IMR-90 (cell line): ENCODE measurements at regions not wholly inside any gene's neighbourhood (a gene's known extent, or its start where the extent isn't known, plus 50 kb on each side); places are given as distances from the start of the nearest gene placed in this dataset.

Experiments
- ATAC-seq: fragments of 200-7000 bp; cut with Tn5 transposase; 2 replicates; pipeline ENCODE4 v1.9.1; 2020; ENCODE audit warnings: low read depth, mild to moderate bottlenecking, moderate library complexity
- BruUV-seq: library from RNA; stranded (reverse); fragments of 400-500 nt; replicated peaks from 2 replicates; lab custom pipeline; 2021; lab: Mats Ljungman, UMichigan
- CTCF ChIA-PET: fragments of 300-600 bp; formaldehyde crosslinking; extraction: SDS; loops from one replicate; lab custom pipeline; 2021; ENCODE audit warnings: antibody characterized with exemption; lab: Yijun Ruan, JAX
- POLR2A ChIA-PET: fragments of 300-600 bp; sonication (Branson Sonifier 250); formaldehyde crosslinking; loops from one replicate; lab custom pipeline; 2022; ENCODE audit warnings: antibody characterized with exemption; ENCODE audit not compliant: unreplicated experiment; lab: Charles Lee
- DNase-seq: peaks from one replicate; pipeline ENCODE4 v3.0.0; 2013
- H2AFZ ChIP-seq: replicated peaks from 2 replicates; pipeline ENCODE3; 2013; ENCODE audit warnings: low read length, mild to moderate bottlenecking; ENCODE audit not compliant: poor library complexity
- H2AK5ac ChIP-seq: 2 replicates; pipeline ENCODE4 v1.6.1; 2013; ENCODE audit warnings: low read depth, low read length, inconsistent platforms
- H2AK9ac ChIP-seq: replicated peaks from 2 replicates; pipeline ENCODE3; 2013; ENCODE audit warnings: mild to moderate bottlenecking, low read depth, low read length, moderate library complexity; ENCODE audit not compliant: poor library complexity
- H2BK120ac ChIP-seq: 2 replicates; pipeline ENCODE4 v1.6.1; 2013; ENCODE audit warnings: low read depth, low read length, inconsistent platforms
- H2BK15ac ChIP-seq: 3 replicates; pipeline ENCODE4 v1.6.1; 2013; ENCODE audit warnings: low read depth, low read length, inconsistent platforms
- H2BK20ac ChIP-seq: 2 replicates; pipeline ENCODE4 v1.6.1; 2013; ENCODE audit warnings: low read depth, mild to moderate bottlenecking, inconsistent platforms, low read length, moderate library complexity
- H2BK5ac ChIP-seq: 2 replicates; pipeline ENCODE4 v1.6.1; 2013; ENCODE audit warnings: mild to moderate bottlenecking, low read depth, low read length, inconsistent platforms; ENCODE audit not compliant: poor library complexity, severe bottlenecking
- H3K14ac ChIP-seq: replicated peaks from 2 replicates; pipeline ENCODE4 v1.6.1; 2013; ENCODE audit warnings: low read depth, low read length, inconsistent platforms
- H3K18ac ChIP-seq: 2 replicates; pipeline ENCODE4 v1.6.1; 2013; ENCODE audit warnings: low read depth, low read length, control low read depth
- H3K23ac ChIP-seq: 2 replicates; pipeline ENCODE4 v1.6.1; 2013; ENCODE audit warnings: low read depth, low read length, inconsistent platforms
- H3K27ac ChIP-seq: 2 replicates; pipeline ENCODE4 v1.5.1; 2013; ENCODE audit warnings: mild to moderate bottlenecking, control low read depth, low read length; ENCODE audit not compliant: insufficient read depth
- H3K27me3 ChIP-seq: 2 replicates; pipeline ENCODE4 v1.6.1; 2013; ENCODE audit warnings: low read length; ENCODE audit not compliant: control insufficient read depth, insufficient read depth
- H3K36me3 ChIP-seq: 2 replicates; pipeline ENCODE4 v1.6.1; 2013; ENCODE audit warnings: low read length, mixed read lengths; ENCODE audit not compliant: control insufficient read depth, insufficient read depth
- H3K4ac ChIP-seq: 2 replicates; pipeline ENCODE4 v1.6.1; 2013; ENCODE audit warnings: low read depth, low read length, inconsistent platforms
- H3K4me1 ChIP-seq: 2 replicates; pipeline ENCODE4 v1.6.1; 2013; ENCODE audit warnings: low read length, mixed read lengths; ENCODE audit not compliant: control insufficient read depth, insufficient read depth
- H3K4me2 ChIP-seq: 2 replicates; pipeline ENCODE4 v1.6.1; 2013; ENCODE audit warnings: low read depth, mild to moderate bottlenecking, control low read depth, low read length, moderate library complexity
- H3K4me3 ChIP-seq: 2 replicates; pipeline ENCODE4 v1.5.1; 2013; ENCODE audit warnings: low read depth, mild to moderate bottlenecking, control low read depth, low read length, moderate library complexity; ENCODE audit not compliant: insufficient read depth
- H3K56ac ChIP-seq: 2 replicates; pipeline ENCODE4 v1.6.1; 2013; ENCODE audit warnings: low read length, inconsistent platforms; ENCODE audit not compliant: insufficient read depth; ENCODE audit errors: extremely low read depth
- H3K79me1 ChIP-seq, 2 experiments: 2 replicates each; pipeline ENCODE4 v1.6.1; 2013; ENCODE audit warnings: low read length in 2 of 2, inconsistent platforms in 1 of 2, low read depth in 1 of 2
- H3K9ac ChIP-seq: 2 replicates; pipeline ENCODE4 v1.6.1; 2013; ENCODE audit warnings: low read depth, low read length, control low read depth
- H3K9me1 ChIP-seq: 2 replicates; pipeline ENCODE4 v1.6.1; 2013; ENCODE audit warnings: low read length, inconsistent platforms; ENCODE audit not compliant: insufficient read depth
- H3K9me3 ChIP-seq: 2 replicates; pipeline ENCODE4 v1.6.1; 2013; ENCODE audit warnings: low read length; ENCODE audit not compliant: control insufficient read depth, insufficient read depth
- H4K20me1 ChIP-seq: 2 replicates; pipeline ENCODE4 v1.6.1; 2013; ENCODE audit warnings: low read length, inconsistent platforms; ENCODE audit not compliant: insufficient read depth
- H4K5ac ChIP-seq: 2 replicates; pipeline ENCODE4 v1.6.1; 2013; ENCODE audit warnings: mild to moderate bottlenecking, low read depth, low read length, control low read depth
- H4K8ac ChIP-seq, 2 experiments: 2 replicates each; pipeline ENCODE4 v1.6.1; 2013; ENCODE audit warnings: low read depth in 2 of 2, low read length in 2 of 2, control low read depth in 1 of 2, inconsistent platforms in 1 of 2
- H4K91ac ChIP-seq: 2 replicates; pipeline ENCODE4 v1.6.1; 2013; ENCODE audit warnings: low read depth, low read length, inconsistent platforms; ENCODE audit not compliant: insufficient read depth
- BHLHE40 ChIP-seq: fragments of 150-350 bp; IDR thresholded peaks from 2 replicates; pipeline ENCODE4 v1.6.1; 2016; ENCODE audit warnings: mild to moderate bottlenecking, low read depth, low read length
- CEBPB ChIP-seq: IDR thresholded peaks from 2 replicates; pipeline ENCODE4 v1.6.1; 2012; ENCODE audit warnings: low read depth, low read length, improper control_type of control experiment
- CHD1 ChIP-seq: IDR thresholded peaks from 2 replicates; pipeline ENCODE4 v1.6.1; 2012; ENCODE audit warnings: low read depth, low read length, improper control_type of control experiment
- CTCF ChIP-seq: conservative IDR thresholded peaks from 2 replicates; pipeline ENCODE4 v1.5.1; 2012; ENCODE audit warnings: mild to moderate bottlenecking, low read depth, low read length, improper control_type of control experiment
- ELK1 ChIP-seq: fragments of 150-350 bp; IDR thresholded peaks from 2 replicates; pipeline ENCODE4 v1.6.1; 2016; ENCODE audit warnings: low read depth, mild to moderate bottlenecking, low read length, moderate library complexity, borderline replicate concordance
- FOS ChIP-seq: fragments of 150-350 bp; IDR thresholded peaks from 2 replicates; pipeline ENCODE4 v1.6.1; 2016; ENCODE audit warnings: low read depth, low read length
- MAFK ChIP-seq: IDR thresholded peaks from 2 replicates; pipeline ENCODE4 v1.6.1; 2012; ENCODE audit warnings: low read depth, low read length, improper control_type of control experiment
- MAZ ChIP-seq: IDR thresholded peaks from 2 replicates; pipeline ENCODE4 v1.6.1; 2012; ENCODE audit warnings: low read depth, mild to moderate bottlenecking, low read length, improper control_type of control experiment, moderate library complexity, borderline replicate concordance
- MXI1 ChIP-seq: IDR thresholded peaks from 2 replicates; pipeline ENCODE4 v1.6.1; 2012; ENCODE audit warnings: low read depth, mild to moderate bottlenecking, low read length, moderate library complexity, borderline replicate concordance
- NFE2L2 ChIP-seq: fragments of 150-350 bp; IDR thresholded peaks from 2 replicates; pipeline ENCODE4 v1.6.1; 2016; ENCODE audit warnings: low read depth, mild to moderate bottlenecking, low read length
- POLR2A ChIP-seq: IDR thresholded peaks from 2 replicates; pipeline ENCODE4 v1.6.1; 2012; ENCODE audit warnings: mild to moderate bottlenecking, low read depth, low read length
- RAD21 ChIP-seq: IDR thresholded peaks from 2 replicates; pipeline ENCODE4 v1.6.1; 2012; ENCODE audit warnings: low read length, improper control_type of control experiment
- RCOR1 ChIP-seq: IDR thresholded peaks from 2 replicates; pipeline ENCODE4 v1.6.1; 2012; ENCODE audit warnings: mild to moderate bottlenecking, low read length, improper control_type of control experiment; ENCODE audit not compliant: insufficient replicate concordance
- RFX5 ChIP-seq: IDR thresholded peaks from 2 replicates; pipeline ENCODE4 v1.8.0; 2012; ENCODE audit warnings: low read depth, mild to moderate bottlenecking, low read length, moderate library complexity
- SMC3 ChIP-seq: fragments of 150-350 bp; IDR thresholded peaks from 2 replicates; pipeline ENCODE4 v1.6.1; 2016; ENCODE audit warnings: low read depth, mild to moderate bottlenecking, antibody characterized with exemption, low read length, moderate library complexity
- USF2 ChIP-seq: fragments of 150-350 bp; IDR thresholded peaks from 2 replicates; pipeline ENCODE4 v1.6.1; 2017; ENCODE audit warnings: mild to moderate bottlenecking, antibody characterized with exemption, low read length, low read depth
- WGBS, 2 experiments: methylation state at CpG; one replicate each; pipeline versions ENCODE4 v1.1.5 to v1.1.7; 2013; ENCODE audit warnings: missing lambda C conversion rate in 2 of 2; ENCODE audit not compliant: insufficient read length in 1 of 2; ENCODE audit errors: extremely low coverage in 2 of 2; 5-methylcytosine and 5-hydroxymethylcytosine counted together
- dilution Hi-C: fragments of 300-500 bp; cut with HindIII; formaldehyde crosslinking; loops from one replicate; pipeline ENCODE4 v1.14.3; 2018; ENCODE audit warnings: low sequenced_read_pairs; ENCODE audit not compliant: unreplicated experiment
- in situ Hi-C: fragments of 300-500 bp; cut with MboI; formaldehyde crosslinking; loops from 3 replicates; pipeline ENCODE4 v1.14.3; 2019; ENCODE audit warnings: low sequenced_read_pairs, inconsistent platforms, mixed read lengths
- intact Hi-C: fragments of 100-400 bp; cut with micrococcal nuclease; formaldehyde crosslinking; loops from 2 replicates; pipeline ENCODE4 v1.10.0; 2022

DNA sequence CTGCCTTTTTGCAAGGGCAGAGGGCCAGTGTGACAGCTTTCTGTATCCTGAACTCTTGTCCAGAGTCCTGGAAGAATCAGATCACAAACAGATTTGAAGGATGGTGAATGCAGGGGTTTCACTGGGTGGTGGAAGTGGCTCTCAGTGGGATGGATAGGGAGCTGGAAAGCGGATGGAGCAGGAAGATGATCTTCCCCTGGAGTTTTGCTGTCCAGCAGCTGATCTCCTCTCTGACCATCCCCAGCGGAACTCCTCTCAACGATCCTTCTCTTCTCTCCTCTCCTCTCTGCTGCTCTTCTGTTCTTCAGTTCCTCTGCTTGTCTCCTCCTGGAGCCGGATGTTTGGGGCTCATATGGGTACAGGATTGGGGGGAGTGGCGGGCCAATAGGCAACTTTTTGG, 108.3 kb upstream of the HMHB1 start:
- BruUV-seq: no TSS peak
- Histone ChIP-seq H2AK5ac (no peak overlapping the region), H3K9me1 (no peaks in the 10 kb centered on the region), H3K4me3 (no peak overlapping the region), H3K18ac (no peak overlapping the region), H3K27ac (no peak overlapping the region), H3K14ac (no peak overlapping the region), H3K56ac (no peak overlapping the region), H3K4ac (no peak overlapping the region), H3K79me1 (no peaks in the 10 kb centered on the region), H4K91ac (no peak overlapping the region), H3K9me3 (no peaks in the 10 kb centered on the region), H2AK9ac (no peak overlapping the region), H2AFZ (no peak overlapping the region), H3K36me3 (no peaks in the 10 kb centered on the region), H2BK15ac (no peak overlapping the region), H2BK120ac (no peak overlapping the region), H3K4me2 (no peak overlapping the region), H3K4me1 (peaks cover 2% of the 10 kb centered on the region; the same call in 1 of the 2 replicates), H2BK20ac (no peak overlapping the region), H3K27me3 (no peaks in the 10 kb centered on the region), H2BK5ac (no peak overlapping the region), H4K5ac (no peak overlapping the region), H4K20me1 (no peaks in the 10 kb centered on the region), H3K9ac (no peak overlapping the region), H3K23ac (no peak overlapping the region), H4K8ac (no peak overlapping the region)
- no CpG with 5 or more reads among the region's 5 CpGs for WGBS, 2 experiments
- ATAC-seq (no peak), DNase-seq (no peak)
- dilution Hi-C loops (no loop called here), in situ Hi-C loops (no loop called here), intact Hi-C loops (no loop called here)
- ChIA-PET POLR2A (no interaction called here), CTCF (no interaction called here)
- TF ChIP-seq SMC3: no peak
- no peak for TF ChIP-seq RAD21
- no peak for TF ChIP-seq ELK1
- no peak for TF ChIP-seq BHLHE40
- TF ChIP-seq CTCF: no peak
- no peak for TF ChIP-seq RCOR1
- TF ChIP-seq CEBPB: no peak
- TF ChIP-seq MAFK: no peak
- no peak for TF ChIP-seq POLR2A
- no peak for TF ChIP-seq MAZ
- TF ChIP-seq FOS: no peak
- TF ChIP-seq CHD1: no peak
- no peak for TF ChIP-seq USF2
- TF ChIP-seq NFE2L2: no peak
- no peak for TF ChIP-seq RFX5
- no peak for TF ChIP-seq MXI1
